Nephron (organoid): ENCODE measurements at regions not wholly inside any gene's neighbourhood (a gene's known extent, or its start where the extent isn't known, plus 50 kb on each side); places are given as distances from the start of the nearest gene placed in this dataset.

ENCODE experiments used
- H3K27ac Mint-ChIP-seq, 3 experiments: 2 replicates each; pipeline ENCODE4 v1.8.0; 2020; ENCODE audit warnings: mixed read lengths in 3 of 3, mild to moderate bottlenecking in 2 of 3, moderate library complexity in 1 of 3
- H3K27me3 Mint-ChIP-seq: 2 replicates; pipeline ENCODE4 v1.8.0; 2021; ENCODE audit warnings: low read depth, mild to moderate bottlenecking, moderate library complexity, mixed read lengths
- H3K36me3 Mint-ChIP-seq: 2 replicates; pipeline ENCODE4 v1.8.0; 2020; ENCODE audit warnings: low read depth, mixed read lengths
- H3K4me1 Mint-ChIP-seq: 2 replicates; pipeline ENCODE4 v1.8.0; 2020; ENCODE audit warnings: mixed read lengths
- H3K4me3 Mint-ChIP-seq, 3 experiments: 2 replicates each; pipeline ENCODE4 v1.8.0; 2020; ENCODE audit warnings: mild to moderate bottlenecking in 3 of 3, mixed read lengths in 3 of 3, moderate library complexity in 2 of 3
- H3K9me3 Mint-ChIP-seq: 2 replicates; pipeline ENCODE4 v1.8.0; 2020; ENCODE audit warnings: mixed read lengths
- TF ChIP-seq, protein P1 (sequence below), 3 experiments: fragments of 200-600 bp; sonication (generic); IDR thresholded peaks; one replicate each; pipeline ENCODE4 v1.5.0; 2021; ENCODE audit warnings: antibody characterized with exemption in 3 of 3; ENCODE audit not compliant: unreplicated experiment in 3 of 3

DNA sequence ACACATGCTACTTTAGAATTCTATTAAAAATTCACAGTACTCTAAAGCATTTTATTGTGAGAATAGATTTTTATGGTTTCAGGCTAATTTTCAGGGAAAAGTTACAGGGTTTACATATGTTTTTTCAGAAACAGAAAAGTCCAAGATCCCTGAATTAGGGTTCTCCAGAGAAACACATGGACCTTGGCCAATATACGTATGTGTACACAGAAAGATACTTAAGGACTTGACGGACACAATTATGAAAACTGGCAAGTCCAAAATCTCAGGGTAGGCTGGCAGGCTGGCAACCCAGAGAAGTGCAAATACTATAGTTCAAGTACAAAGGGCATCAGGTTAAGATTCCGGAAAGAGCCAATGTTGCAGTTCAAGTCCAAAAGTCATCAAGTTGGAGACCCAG lies 1897.8 kb upstream of the PCDH10 start:
- Mint-ChIP-seq H3K36me3 (no peaks in the 10 kb centered on the region), H3K27me3 (no peaks in the 10 kb centered on the region), H3K4me1 (no peaks in the 10 kb centered on the region), H3K27ac (no peak overlapping the region), H3K4me3 (no peak overlapping the region), H3K9me3 (no peaks in the 10 kb centered on the region)
- TF ChIP-seq, protein P1, sequence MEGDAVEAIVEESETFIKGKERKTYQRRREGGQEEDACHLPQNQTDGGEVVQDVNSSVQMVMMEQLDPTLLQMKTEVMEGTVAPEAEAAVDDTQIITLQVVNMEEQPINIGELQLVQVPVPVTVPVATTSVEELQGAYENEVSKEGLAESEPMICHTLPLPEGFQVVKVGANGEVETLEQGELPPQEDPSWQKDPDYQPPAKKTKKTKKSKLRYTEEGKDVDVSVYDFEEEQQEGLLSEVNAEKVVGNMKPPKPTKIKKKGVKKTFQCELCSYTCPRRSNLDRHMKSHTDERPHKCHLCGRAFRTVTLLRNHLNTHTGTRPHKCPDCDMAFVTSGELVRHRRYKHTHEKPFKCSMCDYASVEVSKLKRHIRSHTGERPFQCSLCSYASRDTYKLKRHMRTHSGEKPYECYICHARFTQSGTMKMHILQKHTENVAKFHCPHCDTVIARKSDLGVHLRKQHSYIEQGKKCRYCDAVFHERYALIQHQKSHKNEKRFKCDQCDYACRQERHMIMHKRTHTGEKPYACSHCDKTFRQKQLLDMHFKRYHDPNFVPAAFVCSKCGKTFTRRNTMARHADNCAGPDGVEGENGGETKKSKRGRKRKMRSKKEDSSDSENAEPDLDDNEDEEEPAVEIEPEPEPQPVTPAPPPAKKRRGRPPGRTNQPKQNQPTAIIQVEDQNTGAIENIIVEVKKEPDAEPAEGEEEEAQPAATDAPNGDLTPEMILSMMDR (IDR thresholded peaks at IDR 0.05; ENCODE audit: unreplicated experiment in 3 of 3), result no peak

DNA sequence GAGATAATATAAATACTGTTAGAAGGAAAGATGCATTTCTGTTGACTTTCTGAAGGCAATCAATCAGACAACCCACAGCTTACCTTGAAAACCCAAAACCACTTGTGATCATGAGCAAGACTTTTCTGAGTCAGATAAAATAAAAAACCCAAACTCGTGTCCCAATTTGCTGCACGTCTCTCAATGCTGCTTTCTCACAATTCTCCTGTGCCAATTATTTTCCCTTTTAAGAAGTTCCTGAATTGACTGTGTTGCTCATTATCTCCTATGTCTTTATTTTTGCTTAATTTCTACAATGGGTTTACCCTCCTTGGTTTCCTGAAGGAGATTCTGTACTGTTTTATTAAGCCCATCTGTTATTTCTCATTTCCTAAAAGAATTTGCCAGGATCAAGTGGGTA lies 1891.9 kb upstream of the PCDH10 start:
- no peak overlapping the region for H3K27ac Mint-ChIP-seq
- H3K4me1 Mint-ChIP-seq, result no peaks in the 10 kb centered on the region
- no peaks in the 10 kb centered on the region for H3K36me3 Mint-ChIP-seq
- TF ChIP-seq, protein P1 (IDR thresholded peaks at IDR 0.05; ENCODE audit: unreplicated experiment in 3 of 3), result no peak
- H3K9me3 Mint-ChIP-seq, result no peaks in the 10 kb centered on the region
- no peak overlapping the region for H3K4me3 Mint-ChIP-seq
- no peaks in the 10 kb centered on the region for H3K27me3 Mint-ChIP-seq

- Mint-ChIP-seq H3K4me3 (no peak overlapping the region), H3K27ac (no peak overlapping the region)
These were observed 1890.7 kb upstream of the PCDH10 start for GRCh38 chr4:131258361-131258760.

GRCh38 chr4:131288441-131288840 lies 1860.7 kb upstream of the PCDH10 start:
- TF ChIP-seq, protein P1 (IDR thresholded peaks at IDR 0.05; ENCODE audit: unreplicated experiment in 3 of 3), result no peak
- no peak overlapping the region for H3K4me3 Mint-ChIP-seq
- no peaks in the 10 kb centered on the region for H3K4me1 Mint-ChIP-seq
- no peak overlapping the region for H3K27ac Mint-ChIP-seq
- peaks cover 26% of the 10 kb centered on the region for H3K9me3 Mint-ChIP-seq
- H3K36me3 Mint-ChIP-seq, result peaks cover 7% of the 10 kb centered on the region
- H3K27me3 Mint-ChIP-seq, result no peaks in the 10 kb centered on the region

More at GRCh38 chr4:131258361-131258760, 1890.7 kb upstream of the PCDH10 start:
- H3K36me3 Mint-ChIP-seq, result no peaks in the 10 kb centered on the region
- H3K4me1 Mint-ChIP-seq, result no peaks in the 10 kb centered on the region
- H3K9me3 Mint-ChIP-seq, result no peaks in the 10 kb centered on the region
- H3K27me3 Mint-ChIP-seq, result no peaks in the 10 kb centered on the region
- TF ChIP-seq, protein P1 (IDR thresholded peaks at IDR 0.05; ENCODE audit: unreplicated experiment in 3 of 3), result no peak

DNA sequence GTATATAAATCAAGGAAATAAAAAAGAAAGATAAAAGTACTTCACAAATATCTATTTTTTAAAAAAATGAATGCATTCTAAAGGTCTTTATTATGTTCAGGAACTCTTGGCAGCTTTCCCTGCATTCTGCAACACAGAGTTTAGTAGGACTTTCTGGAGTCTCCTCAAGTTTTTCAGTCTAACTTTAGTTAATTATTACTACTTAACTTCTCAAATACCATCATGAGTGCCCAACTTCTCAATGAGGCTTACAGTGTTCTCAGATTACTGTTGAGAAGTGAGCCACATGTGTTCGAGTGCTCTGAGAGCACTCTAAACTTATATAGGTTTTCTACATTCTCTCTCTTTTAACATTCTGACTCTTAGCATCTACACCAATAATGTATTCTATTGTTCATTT lies 1852.9 kb upstream of the PCDH10 start:
- TF ChIP-seq, protein P1 (IDR thresholded peaks at IDR 0.05; ENCODE audit: unreplicated experiment in 3 of 3), result no peak
- Mint-ChIP-seq H3K9me3 (peaks cover 1% of the 10 kb centered on the region), H3K27me3 (no peaks in the 10 kb centered on the region), H3K27ac (no peak overlapping the region), H3K36me3 (no peaks in the 10 kb centered on the region), H3K4me3 (no peak overlapping the region), H3K4me1 (no peaks in the 10 kb centered on the region)

DNA sequence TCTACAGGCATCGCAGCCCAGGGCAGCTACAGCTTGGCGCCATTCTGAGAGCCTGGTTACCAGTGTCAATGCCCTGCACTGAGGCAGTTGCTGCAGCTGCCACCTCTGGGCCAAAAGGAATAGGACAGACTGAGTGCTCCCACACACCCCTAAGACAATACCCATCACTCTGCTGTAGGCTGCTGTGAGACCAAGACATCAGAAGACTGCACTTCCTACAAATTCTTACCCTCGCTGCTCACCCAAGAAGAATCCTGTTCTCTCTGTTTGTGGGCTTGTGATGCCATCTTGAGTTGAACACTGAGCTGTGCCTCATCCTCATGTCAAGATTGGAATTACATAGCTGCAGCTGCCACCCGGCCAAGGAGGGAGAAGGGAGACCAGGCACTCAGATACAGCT lies 1847.0 kb upstream of the PCDH10 start:
- Mint-ChIP-seq H3K27ac (no peak overlapping the region), H3K27me3 (no peaks in the 10 kb centered on the region), H3K36me3 (no peaks in the 10 kb centered on the region), H3K4me3 (no peak overlapping the region), H3K9me3 (no peaks in the 10 kb centered on the region), H3K4me1 (no peaks in the 10 kb centered on the region)
- TF ChIP-seq, protein P1 (IDR thresholded peaks at IDR 0.05; ENCODE audit: unreplicated experiment in 3 of 3), result no peak
